Amygdala (tissue), 56 donors: ENCODE measurements at regions not wholly inside any gene's neighbourhood (a gene's known extent, or its start where the extent isn't known, plus 50 kb on each side); places are given as distances from the start of the nearest gene placed in this dataset.
A peak's percentile ranks its signal among the peaks of the same experiment; 100 is the strongest.
"Not testable (repeated sequence)": the region's sequence is repeated elsewhere in the genome, so short reads cannot be mapped to it uniquely, and the experiment has no call there.

Experiments used
- DNase-seq, 56 donors: peaks; one replicate each; lab custom pipeline; 2025; lab: John Stamatoyannopoulos, UW

DNA sequence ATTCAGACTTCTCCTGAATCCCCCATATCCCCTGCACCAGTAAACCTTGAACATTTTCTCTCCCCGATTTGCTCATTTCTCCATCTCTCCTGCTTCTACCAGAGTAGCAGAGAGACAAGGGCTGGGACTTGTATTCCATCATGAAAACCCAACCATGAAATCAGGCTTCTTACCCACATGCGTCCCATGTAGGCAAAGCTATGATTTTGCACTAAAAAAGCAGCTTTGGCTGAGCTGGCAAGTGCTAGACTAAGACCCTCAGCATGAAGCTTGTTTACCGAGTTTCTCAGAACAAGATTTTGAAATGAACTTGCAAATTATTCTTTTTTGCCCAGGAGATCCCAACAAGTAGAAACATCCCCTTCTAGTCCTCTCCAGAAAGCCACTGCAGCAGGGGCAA lies 80.3 kb upstream of the RFLNA start:
- DNase-seq: no peak

DNA sequence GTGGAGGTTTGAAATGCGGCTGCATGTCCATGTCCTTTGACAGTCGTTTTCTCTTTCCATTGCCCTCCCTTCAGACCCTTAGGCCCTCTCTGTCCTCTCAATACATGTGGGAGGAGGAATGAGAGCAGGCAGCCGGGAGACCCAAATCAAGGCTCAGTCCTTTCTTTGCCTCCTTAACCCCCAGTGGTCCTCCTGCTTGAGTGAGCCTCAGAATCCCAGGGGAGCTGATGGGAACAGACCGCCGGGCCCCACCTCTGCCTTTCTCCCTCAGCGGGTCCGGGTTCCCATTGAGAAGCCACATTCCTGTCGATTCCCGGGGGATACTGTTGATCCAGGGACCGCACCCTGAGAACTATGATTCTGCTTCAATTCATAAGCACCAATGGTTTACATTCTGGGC lies 77.9 kb upstream of the RFLNA start:
- no peak for DNase-seq

DNA sequence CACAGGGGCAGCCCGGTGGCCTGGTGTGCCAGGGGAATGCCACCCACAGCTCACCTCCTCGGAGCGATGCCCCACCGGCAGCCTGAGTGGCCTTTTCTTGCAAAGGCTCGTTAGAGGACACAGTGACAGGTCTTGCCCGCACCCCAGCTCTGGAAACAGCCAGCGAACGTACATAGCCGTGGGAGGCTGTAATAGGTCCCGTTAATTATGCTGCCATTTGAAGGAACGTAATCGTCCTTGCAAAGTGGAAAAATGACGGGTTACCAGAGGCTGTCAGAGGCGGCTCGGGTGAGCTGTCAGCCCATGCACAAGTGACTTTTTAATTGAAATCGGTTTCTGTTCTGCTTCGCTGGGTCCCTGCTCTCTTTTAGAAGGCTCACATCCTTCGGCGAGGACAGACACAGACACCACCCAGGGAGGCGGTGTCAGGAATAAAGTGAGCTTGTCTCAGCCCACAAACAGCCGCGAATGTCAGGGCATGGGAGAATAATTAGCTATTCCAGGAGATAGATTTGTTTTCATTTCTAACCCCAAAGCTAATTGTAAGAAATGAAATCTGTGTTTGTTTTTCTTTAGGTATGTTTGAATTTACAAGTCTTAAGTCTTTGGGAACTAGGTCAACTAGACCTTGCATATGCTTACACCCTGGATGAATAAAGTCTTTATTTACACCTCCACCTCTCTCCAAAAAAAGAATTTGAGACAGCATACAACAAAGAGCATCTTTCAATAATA lies 77.2 kb upstream of the RFLNA start:
- peak in 12 of 56 donors; percentile 3 to 31 (median 13) for DNase-seq

GRCh38 chr12:124218243-124218560 lies 76.7 kb upstream of the RFLNA start:
- no peak for DNase-seq

GRCh38 chr12:124218650-124219049 lies 76.2 kb upstream of the RFLNA start:
- DNase-seq: not testable (repeated sequence)

DNA sequence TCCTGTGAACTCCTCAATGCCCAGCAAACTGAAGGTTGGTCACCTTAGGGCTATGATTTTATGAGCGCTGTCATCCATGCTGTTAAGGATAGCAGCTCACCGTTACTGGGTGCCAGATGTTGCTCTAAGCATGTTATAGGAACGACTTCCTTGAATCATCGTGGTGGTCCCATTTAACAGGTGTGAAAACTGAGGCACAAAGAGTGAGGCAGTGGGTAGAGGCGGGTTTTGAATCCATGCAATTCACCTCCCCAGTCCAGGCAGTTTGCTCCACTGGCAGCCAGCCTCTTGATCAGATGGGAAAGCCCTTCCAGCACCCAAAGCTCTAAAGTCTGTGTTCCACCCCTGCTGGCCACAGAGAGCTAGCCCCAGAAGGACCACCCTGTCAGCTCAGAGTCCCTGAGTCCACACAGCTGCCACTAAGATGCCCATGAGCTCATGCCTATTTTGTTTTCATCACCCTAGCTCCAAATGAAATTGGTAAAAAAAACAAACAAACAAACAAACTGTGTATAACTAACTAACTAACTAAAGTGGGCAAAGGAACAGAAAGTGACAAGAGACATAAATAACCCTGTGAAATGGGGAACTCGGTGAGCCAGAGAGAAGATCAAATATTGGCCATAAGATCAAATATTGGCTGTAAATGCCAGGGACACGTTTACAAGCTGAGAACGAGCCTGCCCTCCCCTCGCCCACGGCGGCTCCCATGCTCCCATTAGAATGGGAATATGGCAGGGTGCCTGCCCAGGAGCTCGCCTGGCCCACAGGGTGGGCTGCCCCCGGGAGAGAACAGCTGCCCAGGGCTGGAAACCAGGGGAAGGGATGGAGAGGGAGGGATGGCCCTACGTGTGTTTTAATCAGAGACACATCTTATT lies 72.3 kb upstream of the RFLNA start:
- no peak for DNase-seq

DNA sequence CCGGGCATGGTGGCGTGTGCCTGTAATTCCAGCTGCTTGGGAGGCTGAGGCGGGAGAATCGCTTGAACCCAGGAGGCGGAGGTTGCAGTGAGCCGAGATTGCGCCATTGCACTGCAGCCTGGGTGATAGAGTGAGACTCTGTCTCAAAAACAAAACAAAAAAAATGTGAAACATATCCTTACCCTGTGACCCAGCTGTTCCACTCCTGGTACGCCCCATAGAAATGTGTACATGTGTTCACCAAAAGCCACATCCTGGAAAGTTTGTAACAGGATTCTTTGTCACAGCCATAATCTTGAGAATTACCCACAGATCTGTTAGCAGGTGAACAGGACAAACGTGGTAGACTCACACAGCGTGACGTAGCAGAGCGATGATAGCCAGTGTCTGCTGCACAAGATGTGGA lies 71.2 kb upstream of the RFLNA start:
- DNase-seq: not testable (repeated sequence)

DNA sequence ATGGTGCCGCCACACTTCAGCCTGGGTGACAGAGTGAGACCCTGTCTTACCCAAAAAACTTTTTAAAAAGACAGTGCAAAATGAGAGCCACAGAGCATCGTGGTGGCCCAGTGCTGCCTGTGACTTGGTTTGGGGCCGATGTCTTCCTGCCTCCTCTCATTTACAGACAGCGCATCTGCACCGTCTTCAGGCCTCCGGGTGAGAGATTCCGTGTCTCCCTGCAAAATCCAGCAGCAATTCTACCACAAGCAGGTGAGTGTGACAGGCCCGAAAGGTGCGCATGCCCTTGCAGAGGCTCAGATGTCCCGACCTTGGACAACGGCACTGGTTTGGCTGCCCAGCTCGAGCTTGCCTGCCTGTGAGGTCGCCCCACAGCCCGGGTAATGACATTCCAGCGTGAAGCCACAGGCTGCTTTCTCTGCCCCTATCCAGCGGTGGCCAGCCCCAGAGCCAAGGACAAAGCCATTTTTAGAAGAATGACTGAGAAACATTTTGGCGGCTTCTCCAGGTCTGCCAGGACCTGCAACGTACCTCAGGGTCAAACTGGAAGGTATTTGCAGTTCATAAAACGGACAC lies 70.3 kb upstream of the RFLNA start:
- no peak for DNase-seq

DNA sequence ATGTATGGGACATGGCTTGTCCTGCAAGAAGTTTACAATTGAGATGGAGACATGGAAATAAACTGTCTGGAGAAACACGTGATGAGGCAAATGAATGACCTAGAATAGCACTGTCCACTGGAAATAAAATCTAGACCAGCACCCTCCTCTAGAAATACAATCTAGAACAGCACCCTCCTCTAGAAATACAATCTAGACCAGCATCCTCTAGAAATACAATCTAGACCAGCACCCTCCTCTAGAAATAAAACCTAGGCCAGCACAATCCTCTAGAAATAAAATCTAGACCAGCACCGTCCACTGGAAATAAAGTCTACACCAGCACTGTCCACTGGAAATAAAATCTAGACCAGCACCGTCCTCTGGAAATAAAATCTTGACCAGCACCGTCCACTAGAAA lies 69.2 kb upstream of the RFLNA start:
- DNase-seq: no peak

DNA sequence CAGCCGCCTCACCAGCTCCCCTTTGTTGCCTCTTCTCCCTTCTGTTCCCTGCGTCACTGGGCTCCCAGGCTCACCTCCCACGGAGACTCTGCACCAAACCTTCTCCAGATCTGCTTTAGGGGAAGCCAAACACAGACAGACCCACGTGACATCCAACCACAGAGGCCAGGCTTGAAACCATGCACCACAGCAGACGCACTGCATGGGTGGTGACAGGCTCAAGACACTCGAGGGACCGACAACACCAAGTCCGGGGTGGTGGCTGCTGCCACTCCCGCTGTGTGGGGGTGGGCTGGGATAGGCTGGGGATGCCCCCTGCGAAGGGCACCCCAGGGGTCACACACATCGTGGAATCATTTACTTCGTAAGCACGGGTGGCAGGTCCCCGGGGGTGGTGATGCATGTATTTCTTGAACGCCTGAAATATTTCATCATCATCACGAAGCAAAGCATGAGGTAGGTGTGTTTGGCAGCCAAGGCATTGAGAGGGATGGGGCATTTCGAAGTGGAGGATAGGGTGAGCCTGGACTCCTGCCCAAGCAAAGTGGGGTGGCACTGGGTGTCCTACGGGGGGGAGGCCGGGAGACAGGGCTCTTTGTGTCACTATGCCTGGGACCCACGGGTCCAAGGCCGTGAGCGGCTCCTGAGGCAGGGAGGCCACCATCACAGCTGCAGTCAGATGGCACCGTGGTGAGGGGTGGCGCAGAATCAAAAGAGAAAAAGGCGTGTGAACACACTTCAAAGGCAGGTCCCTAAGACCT lies 66.8 kb upstream of the RFLNA start:
- DNase-seq: no peak

- no peak for DNase-seq
These were observed 65.4 kb upstream of the RFLNA start for GRCh38 chr12:124229520-124229919.

GRCh38 chr12:124230117-124230757 lies 64.7 kb upstream of the RFLNA start:
- no peak for DNase-seq

DNA sequence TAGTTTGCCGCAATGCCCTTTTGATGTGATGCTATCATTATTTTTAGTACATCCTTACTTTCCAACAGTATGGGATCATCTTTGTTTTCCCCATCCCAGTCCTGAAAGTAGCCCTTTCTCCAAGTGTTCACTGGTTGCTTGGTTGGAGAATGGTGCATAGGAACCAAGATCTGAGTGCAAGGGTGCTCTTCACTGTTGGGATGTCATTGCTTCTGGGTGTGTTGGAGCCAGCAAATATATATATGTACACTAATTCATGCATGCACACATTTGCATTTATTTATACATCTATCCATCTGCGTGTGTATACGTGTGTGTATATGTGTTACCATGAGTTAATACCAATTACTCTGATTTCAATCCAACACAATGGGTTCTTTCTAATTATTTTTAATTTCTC lies 64.1 kb upstream of the RFLNA start:
- DNase-seq: no peak

DNA sequence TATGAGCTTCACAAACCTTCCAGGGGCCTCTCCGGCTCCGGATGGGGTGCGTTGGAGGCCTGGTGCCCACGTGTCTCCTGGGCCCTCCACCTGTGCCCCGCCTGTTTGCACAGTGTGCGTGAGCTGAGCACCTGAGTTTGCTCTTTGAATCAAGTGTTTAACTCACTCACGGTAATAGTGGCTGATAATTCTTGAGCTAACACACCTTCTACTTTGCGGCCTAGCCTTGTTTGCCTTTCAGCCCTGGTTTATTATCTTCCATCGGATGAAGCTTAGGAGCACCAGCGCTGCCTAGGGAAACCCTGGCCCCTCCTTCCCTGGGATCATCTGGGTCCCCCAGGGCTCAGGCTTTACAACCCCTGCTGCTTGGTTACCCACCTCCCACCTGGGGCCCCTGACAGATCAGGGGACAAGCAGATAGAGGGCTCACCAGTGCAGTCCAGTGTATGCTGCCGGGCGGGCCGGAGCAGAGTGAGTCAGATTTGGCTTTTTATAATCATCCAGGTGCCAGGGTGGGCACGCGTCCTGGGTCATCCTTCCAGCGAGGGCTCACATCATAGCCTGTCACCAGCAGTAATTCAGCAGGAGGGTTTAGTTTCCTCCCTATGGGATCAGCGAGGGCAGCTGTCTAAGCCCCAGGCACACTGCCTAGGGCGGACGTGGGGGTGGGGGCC lies 62.8 kb upstream of the RFLNA start:
- no peak for DNase-seq

- DNase-seq: no peak
These were observed 62.3 kb upstream of the RFLNA start for GRCh38 chr12:124232654-124232987.

DNA sequence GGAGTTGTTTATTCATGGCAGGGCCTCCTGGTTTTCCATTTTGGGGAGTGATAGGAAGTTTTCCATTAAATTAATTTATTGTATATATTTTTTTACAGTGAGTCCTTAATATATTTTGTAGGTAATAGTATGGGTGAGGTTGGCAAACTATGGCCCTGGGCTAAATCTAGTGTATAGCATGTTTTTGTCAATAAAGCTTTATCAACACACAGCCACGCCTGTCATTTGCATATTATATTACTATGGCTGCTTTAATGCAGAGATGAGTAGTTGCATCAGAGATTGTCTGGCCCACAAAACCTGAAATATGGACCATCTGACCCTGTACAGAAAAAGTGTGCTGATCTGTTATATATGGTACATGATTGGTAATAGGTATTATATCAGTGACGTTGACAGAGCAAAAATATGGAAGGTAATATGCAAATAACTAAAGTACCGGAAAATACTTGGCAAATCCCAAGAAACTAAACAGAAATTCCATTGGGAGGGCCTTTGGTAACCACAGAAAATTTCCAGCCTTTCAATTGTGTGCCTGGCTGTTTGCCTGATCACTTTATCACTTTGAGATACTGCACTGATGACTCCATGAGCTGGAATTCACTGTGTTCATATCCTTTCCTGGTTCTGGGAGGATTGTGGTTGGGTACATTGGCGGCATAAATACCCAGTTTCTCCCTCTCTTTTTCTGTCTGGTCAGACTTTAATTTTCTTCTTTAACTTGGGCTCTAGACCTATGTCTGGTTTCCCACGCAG lies 61.7 kb upstream of the RFLNA start:
- DNase-seq: no peak

DNA sequence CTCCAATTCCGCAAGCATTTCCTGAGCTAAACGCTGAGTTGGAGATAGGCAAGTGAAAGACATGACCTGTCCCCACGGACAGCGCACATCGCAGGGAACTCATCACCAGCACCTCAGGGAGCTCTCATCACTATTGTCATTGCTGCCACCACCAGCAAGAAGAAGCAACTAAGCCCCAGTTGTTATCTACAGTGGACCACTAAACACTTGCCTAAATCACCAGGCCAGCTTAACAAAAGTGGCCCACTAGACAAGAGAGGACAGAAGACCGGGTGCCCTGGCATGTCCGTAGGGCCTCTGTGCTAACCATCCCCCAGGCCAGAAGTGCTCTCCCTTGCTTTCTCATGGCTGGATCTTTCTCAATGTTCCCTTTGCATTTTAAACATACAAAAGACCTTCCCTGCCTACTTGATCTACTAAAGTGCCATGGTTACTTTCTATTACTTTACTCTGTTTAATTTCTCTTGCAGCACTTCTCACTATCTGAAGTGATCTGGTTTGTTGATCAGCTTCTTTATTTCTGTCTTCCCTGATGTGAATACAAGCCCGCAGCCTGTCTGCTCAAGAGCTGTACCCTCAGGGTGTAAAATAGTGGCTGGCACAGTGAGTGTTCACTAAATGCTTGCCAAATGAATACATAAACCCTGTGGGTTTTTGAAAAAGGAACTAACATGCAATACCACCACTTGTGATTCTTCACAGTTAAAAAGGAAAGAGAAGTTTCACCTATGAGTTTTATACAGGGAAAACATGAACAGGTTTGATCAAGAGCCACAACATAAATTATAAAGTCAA lies 60.9 kb upstream of the RFLNA start:
- DNase-seq: no peak

GRCh38 chr12:124236625-124237031 lies 58.3 kb upstream of the RFLNA start:
- DNase-seq: no peak
